Cardiac fibroblast (primary cell): ENCODE measurements at regions not wholly inside any gene's neighbourhood (a gene's known extent, or its start where the extent isn't known, plus 50 kb on each side); places are given as distances from the start of the nearest gene placed in this dataset.

ENCODE experiments used
- DNase-seq, 2 donors: peaks; one replicate each; pipeline versions ENCODE4 v3.0.0 to v3.0.0-alpha.2; 2010; ENCODE audit warnings: low read depth in 2 of 2
- H3K4me3 ChIP-seq, 2 donors: replicated peaks in 1 of 2; 1 replicate in 1 of 2; 2 replicates in 1 of 2; pipeline ENCODE4 v1.5.1; 2011; ENCODE audit warnings: low read depth in 2 of 2, low read length in 2 of 2, mild to moderate bottlenecking in 2 of 2, moderate library complexity in 1 of 2
- CTCF ChIP-seq: IDR thresholded peaks from one replicate; pipeline ENCODE4 v1.5.1; 2011; ENCODE audit warnings: low read depth, mild to moderate bottlenecking, low read length, inconsistent platforms

- no peak overlapping the region for H3K4me3 ChIP-seq
- no peak for TF ChIP-seq CTCF
- no peak for DNase-seq
Measured at GRCh38 chr2:205909184-205909572, 176.8 kb downstream of the INO80D start.

- DNase-seq, result no peak
- TF ChIP-seq CTCF, result no peak
Measured at GRCh38 chr2:205908212-205909183, 177.5 kb downstream of the INO80D start.

GRCh38 chr2:205906419-205906818, 179.6 kb downstream of the INO80D start:
- no peak overlapping the region for H3K4me3 ChIP-seq
- DNase-seq, result no peak
- no peak for TF ChIP-seq CTCF

More at GRCh38 chr2:205908212-205909183, 177.5 kb downstream of the INO80D start:
- H3K4me3 ChIP-seq, result no peak overlapping the region

- H3K4me3 ChIP-seq, result no peak overlapping the region
- DNase-seq, result no peak
- TF ChIP-seq CTCF, result no peak
Measured at GRCh38 chr2:205905576-205905975, 180.4 kb downstream of the INO80D start.

GRCh38 chr2:205904873-205905272, 181.1 kb downstream of the INO80D start:
- DNase-seq, result no peak
- no peak overlapping the region for H3K4me3 ChIP-seq
- TF ChIP-seq CTCF, result no peak

- peak in 1 of 2 donors; percentile 17 for DNase-seq
- TF ChIP-seq CTCF, result peak; percentile 30
Measured at GRCh38 chr2:205903549-205904129, 182.3 kb downstream of the INO80D start.

More at GRCh38 chr2:205903549-205904129, 182.3 kb downstream of the INO80D start:
- H3K4me3 ChIP-seq, result no peak overlapping the region
